Activated T-cell treated with anti-CD3 and anti-CD28 coated beads for 4 hours (primary cell): ENCODE measurements at regions not wholly inside any gene's neighbourhood (a gene's known extent, or its start where the extent isn't known, plus 50 kb on each side); places are given as distances from the start of the nearest gene placed in this dataset.
"Not testable (repeated sequence)": the region's sequence is repeated elsewhere in the genome, so short reads cannot be mapped to it uniquely, and the experiment has no call there.

Experiments
- DNase-seq: peaks from one replicate; pipeline ENCODE4 v3.0.0-alpha.2; 2020

GRCh38 chr5:127133071-127133470 lies 59.8 kb upstream of the C5orf63 start:
- no peak for DNase-seq

- DNase-seq, result no peak
Measured at GRCh38 chr5:127136908-127137307, 63.6 kb upstream of the C5orf63 start.

GRCh38 chr5:127143722-127144121 lies 70.4 kb upstream of the C5orf63 start:
- no peak for DNase-seq

GRCh38 chr5:127153031-127153430 lies 79.7 kb upstream of the C5orf63 start:
- no peak for DNase-seq

GRCh38 chr5:127153521-127153920 lies 80.2 kb upstream of the C5orf63 start:
- no peak for DNase-seq

GRCh38 chr5:127163750-127164149 lies 90.4 kb upstream of the C5orf63 start:
- DNase-seq, result no peak

- no peak for DNase-seq
Measured at GRCh38 chr5:127170918-127171600, 97.8 kb upstream of the C5orf63 start.

GRCh38 chr5:127176769-127177168 lies 103.5 kb upstream of the C5orf63 start:
- DNase-seq, result no peak

- not testable (repeated sequence) for DNase-seq
Measured at GRCh38 chr5:127182631-127183030, 108.0 kb upstream of the MEGF10 start.

GRCh38 chr5:127183332-127183731 lies 107.3 kb upstream of the MEGF10 start:
- no peak for DNase-seq

GRCh38 chr5:127184851-127185250 lies 105.7 kb upstream of the MEGF10 start:
- no peak for DNase-seq

GRCh38 chr5:127186657-127187056 lies 103.9 kb upstream of the MEGF10 start:
- no peak for DNase-seq

- no peak for DNase-seq
Measured at GRCh38 chr5:127187706-127188105, 102.9 kb upstream of the MEGF10 start.

- DNase-seq, result no peak
Measured at GRCh38 chr5:127192150-127192549, 98.4 kb upstream of the MEGF10 start.

GRCh38 chr5:127192836-127193338 lies 97.7 kb upstream of the MEGF10 start:
- no peak for DNase-seq

- no peak for DNase-seq
Measured at GRCh38 chr5:127196042-127196441, 94.6 kb upstream of the MEGF10 start.

- DNase-seq, result not testable (repeated sequence)
Measured at GRCh38 chr5:127197402-127198167, 93.0 kb upstream of the MEGF10 start.

- DNase-seq, result not testable (repeated sequence)
Measured at GRCh38 chr5:127202738-127203137, 87.9 kb upstream of the MEGF10 start.

GRCh38 chr5:127203818-127204217 lies 86.8 kb upstream of the MEGF10 start:
- DNase-seq, result no peak

- no peak for DNase-seq
Measured at GRCh38 chr5:127205147-127205546, 85.4 kb upstream of the MEGF10 start.

GRCh38 chr5:127206320-127207113 lies 84.1 kb upstream of the MEGF10 start:
- DNase-seq, result no peak

- DNase-seq, result no peak
Measured at GRCh38 chr5:127210042-127210441, 80.6 kb upstream of the MEGF10 start.

GRCh38 chr5:127213231-127213630 lies 77.4 kb upstream of the MEGF10 start:
- DNase-seq, result no peak
